Vagina (tissue), 2 donors: ENCODE measurements at regions not wholly inside any gene's neighbourhood (a gene's known extent, or its start where the extent isn't known, plus 50 kb on each side); places are given as distances from the start of the nearest gene placed in this dataset.

Experiments used
- DNase-seq, 2 donors: peaks; one replicate each; pipeline ENCODE4 v3.0.0-alpha.2; 2017; ENCODE audit errors: extremely low spot score in 2 of 2
- H3K27ac ChIP-seq: fragments of 200-600 bp; sonication (generic); one replicate; pipeline ENCODE4 v1.5.1; 2019
- H3K27me3 ChIP-seq: fragments of 200-600 bp; sonication (generic); one replicate; pipeline ENCODE4 v1.5.1; 2019
- H3K36me3 ChIP-seq, 2 donors: fragments of 200-600 bp; sonication (generic); one replicate each; pipeline ENCODE4 v1.5.1; 2017 to 2019
- H3K4me1 ChIP-seq: fragments of 200-600 bp; sonication (generic); one replicate; pipeline ENCODE4 v1.5.1; 2019
- H3K4me3 ChIP-seq, 2 donors: fragments of 200-600 bp; sonication (generic); 1 replicate in 1 of 2; 2 replicates in 1 of 2; pipeline ENCODE4 v1.5.1; 2016 to 2019
- H3K9me3 ChIP-seq: fragments of 200-600 bp; sonication (generic); one replicate; pipeline ENCODE4 v1.5.1; 2019
- POLR2A ChIP-seq, 2 donors: fragments of 450-650 bp; IDR thresholded peaks; one replicate each; pipeline ENCODE4 v1.6.1; 2017; ENCODE audit warnings: antibody characterized with exemption in 2 of 2, mild to moderate bottlenecking in 2 of 2, moderate library complexity in 2 of 2
- POLR2AphosphoS5 ChIP-seq, 2 donors: sonication (generic); formaldehyde crosslinking; IDR thresholded peaks; one replicate each; pipeline ENCODE4 v1.9.0; 2017; ENCODE audit warnings: antibody characterized with exemption in 2 of 2, mild to moderate bottlenecking in 2 of 2, low read depth in 1 of 2; ENCODE audit not compliant: insufficient read depth in 1 of 2
- intact Hi-C: fragments of 100-400 bp; cut with DNase I; formaldehyde crosslinking; loops from one replicate; pipeline ENCODE4 v1.15.1; 2023
- TF ChIP-seq, protein P1 (sequence below), 3 experiments: fragments of 450-650 bp in 2 of 3; fragments of 200-600 bp in 1 of 3; sonication (generic) in 1 of 3; IDR thresholded peaks; one replicate each; pipeline ENCODE4 v1.5.1; 2017 to 2019; ENCODE audit warnings: antibody characterized with exemption in 3 of 3, mild to moderate bottlenecking in 2 of 3, moderate library complexity in 2 of 3

GRCh38 chr3:106860182-106860581 is 517.1 kb upstream of the CCDC54 start:
- Histone ChIP-seq H3K9me3 (no peaks in the 10 kb centered on the region), H3K4me1 (no peaks in the 10 kb centered on the region), H3K36me3 (no peaks in the 10 kb centered on the region), H3K27ac (no peak overlapping the region), H3K4me3 (no peak overlapping the region), H3K27me3 (no peaks in the 10 kb centered on the region)
- intact Hi-C loops: no loop called here
- TF ChIP-seq POLR2AphosphoS5 (IDR thresholded peaks at IDR 0.05; ENCODE audit: insufficient read depth in 1 of 2, low read depth in 1 of 2) (no peak), POLR2A (IDR thresholded peaks at IDR 0.05) (no peak)
- TF ChIP-seq, protein P1, sequence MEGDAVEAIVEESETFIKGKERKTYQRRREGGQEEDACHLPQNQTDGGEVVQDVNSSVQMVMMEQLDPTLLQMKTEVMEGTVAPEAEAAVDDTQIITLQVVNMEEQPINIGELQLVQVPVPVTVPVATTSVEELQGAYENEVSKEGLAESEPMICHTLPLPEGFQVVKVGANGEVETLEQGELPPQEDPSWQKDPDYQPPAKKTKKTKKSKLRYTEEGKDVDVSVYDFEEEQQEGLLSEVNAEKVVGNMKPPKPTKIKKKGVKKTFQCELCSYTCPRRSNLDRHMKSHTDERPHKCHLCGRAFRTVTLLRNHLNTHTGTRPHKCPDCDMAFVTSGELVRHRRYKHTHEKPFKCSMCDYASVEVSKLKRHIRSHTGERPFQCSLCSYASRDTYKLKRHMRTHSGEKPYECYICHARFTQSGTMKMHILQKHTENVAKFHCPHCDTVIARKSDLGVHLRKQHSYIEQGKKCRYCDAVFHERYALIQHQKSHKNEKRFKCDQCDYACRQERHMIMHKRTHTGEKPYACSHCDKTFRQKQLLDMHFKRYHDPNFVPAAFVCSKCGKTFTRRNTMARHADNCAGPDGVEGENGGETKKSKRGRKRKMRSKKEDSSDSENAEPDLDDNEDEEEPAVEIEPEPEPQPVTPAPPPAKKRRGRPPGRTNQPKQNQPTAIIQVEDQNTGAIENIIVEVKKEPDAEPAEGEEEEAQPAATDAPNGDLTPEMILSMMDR (IDR thresholded peaks at IDR 0.05): no peak
- DNase-seq: no peak

GRCh38 chr3:106862067-106862466 is 515.2 kb upstream of the CCDC54 start:
- H3K27ac ChIP-seq: no peak overlapping the region
- H3K27me3 ChIP-seq: no peaks in the 10 kb centered on the region
- intact Hi-C loops: no loop called here
- TF ChIP-seq, protein P1 (IDR thresholded peaks at IDR 0.05): no peak
- DNase-seq: no peak
- no peaks in the 10 kb centered on the region for H3K4me1 ChIP-seq
- H3K4me3 ChIP-seq: no peak overlapping the region
- H3K36me3 ChIP-seq: no peaks in the 10 kb centered on the region
- no peaks in the 10 kb centered on the region for H3K9me3 ChIP-seq

DNA sequence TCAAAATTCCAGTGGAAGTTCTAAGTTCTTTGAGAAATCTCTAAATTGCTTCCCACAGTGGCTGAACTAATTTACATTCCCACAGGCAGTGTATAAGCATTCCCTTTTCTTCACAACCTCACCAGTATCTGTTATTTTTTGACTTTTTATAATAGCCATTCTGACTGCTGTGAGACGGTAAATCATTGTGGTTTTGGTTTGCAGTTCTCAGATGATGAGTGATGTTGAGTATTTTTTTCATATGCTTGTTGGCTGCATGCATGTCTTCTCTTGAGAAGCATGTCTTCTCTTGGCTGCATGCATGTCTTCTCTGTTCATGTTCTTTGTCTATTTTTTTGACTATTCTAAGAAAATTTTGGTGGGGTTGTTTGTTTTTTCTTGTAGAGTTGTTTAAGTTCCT is 499.6 kb upstream of the CCDC54 start:
- H3K36me3 ChIP-seq: no peaks in the 10 kb centered on the region
- no peak for DNase-seq
- TF ChIP-seq, protein P1 (IDR thresholded peaks at IDR 0.05): no peak
- TF ChIP-seq POLR2AphosphoS5 (IDR thresholded peaks at IDR 0.05; ENCODE audit: insufficient read depth in 1 of 2, low read depth in 1 of 2) (no peak), POLR2A (IDR thresholded peaks at IDR 0.05) (no peak)
- H3K27me3 ChIP-seq: no peaks in the 10 kb centered on the region
- H3K4me3 ChIP-seq: no peak overlapping the region
- no peak overlapping the region for H3K27ac ChIP-seq
- no peaks in the 10 kb centered on the region for H3K4me1 ChIP-seq
- intact Hi-C loops: no loop called here
- no peaks in the 10 kb centered on the region for H3K9me3 ChIP-seq

DNA sequence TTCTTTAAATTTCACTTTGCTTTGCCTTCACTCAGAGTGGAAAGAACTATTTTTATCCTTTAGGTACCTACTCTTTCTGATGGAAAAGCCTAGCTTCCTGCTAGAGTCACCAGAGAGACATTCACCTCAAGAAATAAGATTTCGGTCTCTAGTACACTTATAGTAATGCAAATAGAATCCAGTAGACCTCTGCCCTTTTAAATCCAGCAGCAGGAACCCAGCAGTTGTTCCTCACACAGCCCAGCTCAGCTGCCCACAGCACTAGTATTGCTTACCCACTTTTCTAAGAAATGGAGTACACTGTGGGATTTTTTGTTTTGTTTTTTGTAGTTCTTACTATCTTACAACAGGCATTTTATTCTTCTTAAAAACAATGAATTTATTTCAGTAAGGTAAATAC is 497.0 kb upstream of the CCDC54 start:
- TF ChIP-seq POLR2AphosphoS5 (IDR thresholded peaks at IDR 0.05; ENCODE audit: insufficient read depth in 1 of 2, low read depth in 1 of 2): no peak
- no peak for TF ChIP-seq POLR2A (IDR thresholded peaks at IDR 0.05)
- TF ChIP-seq, protein P1 (IDR thresholded peaks at IDR 0.05): no peak
- no peak overlapping the region for H3K27ac ChIP-seq
- DNase-seq: no peak
- H3K4me1 ChIP-seq: no peaks in the 10 kb centered on the region
- intact Hi-C loops: no loop called here
- H3K4me3 ChIP-seq: no peak overlapping the region
- no peaks in the 10 kb centered on the region for H3K36me3 ChIP-seq
- no peaks in the 10 kb centered on the region for H3K9me3 ChIP-seq
- no peaks in the 10 kb centered on the region for H3K27me3 ChIP-seq

DNA sequence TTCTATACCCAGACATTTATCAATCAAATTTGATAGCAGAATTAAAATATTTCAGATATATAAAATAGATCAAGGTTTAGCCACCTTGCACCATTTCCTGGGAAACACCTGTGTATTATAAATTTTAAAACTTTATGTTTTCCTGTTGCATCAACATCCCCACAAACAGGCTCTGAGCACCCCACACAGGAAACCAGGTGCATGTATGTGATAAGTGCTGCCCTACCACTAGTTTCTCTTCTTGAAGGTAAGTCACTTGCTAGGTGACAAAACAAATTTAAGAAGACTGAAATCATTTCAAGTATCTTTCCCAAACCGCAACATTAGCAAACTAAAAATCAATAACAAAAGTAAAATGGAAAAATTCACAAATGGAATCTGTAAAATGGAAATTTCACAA is 496.1 kb upstream of the CCDC54 start:
- no peaks in the 10 kb centered on the region for H3K9me3 ChIP-seq
- TF ChIP-seq POLR2AphosphoS5 (IDR thresholded peaks at IDR 0.05; ENCODE audit: insufficient read depth in 1 of 2, low read depth in 1 of 2): no peak
- TF ChIP-seq POLR2A (IDR thresholded peaks at IDR 0.05): no peak
- TF ChIP-seq, protein P1 (IDR thresholded peaks at IDR 0.05): no peak
- intact Hi-C loops: no loop called here
- H3K27ac ChIP-seq: no peak overlapping the region
- no peak for DNase-seq
- H3K27me3 ChIP-seq: no peaks in the 10 kb centered on the region
- H3K4me1 ChIP-seq: no peaks in the 10 kb centered on the region
- H3K4me3 ChIP-seq: no peak overlapping the region
- no peaks in the 10 kb centered on the region for H3K36me3 ChIP-seq
